ENCODE measurements at regions not wholly inside any gene's neighbourhood (a gene's known extent, or its start where the extent isn't known, plus 50 kb on each side); places are given as distances from the start of the nearest gene placed in this dataset.

- no peak for DNase-seq
Observed at GRCh38 chr3:24765399-24765798, 270.7 kb upstream of the THRB start.

- no peak for DNase-seq
Observed at GRCh38 chr3:24769918-24770317, 275.3 kb upstream of the THRB start.

GRCh38 chr3:24773798-24774197 lies 279.1 kb upstream of the THRB start:
- no peak for DNase-seq

- no peak for DNase-seq
Observed at GRCh38 chr3:24780991-24781390, 286.3 kb upstream of the THRB start.

- DNase-seq, result no peak
Observed at GRCh38 chr3:24781454-24781853, 286.8 kb upstream of the THRB start.

DNA sequence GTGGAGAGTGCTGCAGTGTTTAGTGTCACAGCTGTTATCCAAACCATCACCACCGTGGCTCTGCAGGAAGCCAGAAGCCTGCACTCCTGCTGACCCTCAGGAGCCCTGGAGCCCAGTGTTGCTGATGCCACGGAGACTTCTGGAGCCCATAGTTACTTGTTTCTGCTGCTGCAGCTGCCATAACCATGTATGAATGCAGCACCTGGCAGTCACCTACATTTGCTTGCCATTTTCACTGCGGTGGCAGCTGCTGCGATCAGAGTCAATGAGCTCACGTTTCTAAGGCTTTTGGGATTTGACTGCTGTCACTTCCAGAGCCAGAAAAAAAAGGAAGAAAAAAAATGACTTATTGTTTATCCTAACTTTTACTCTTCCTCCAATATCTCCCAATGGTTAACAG lies 299.2 kb upstream of the THRB start:
- DNase-seq, result no peak

GRCh38 chr3:24802614-24803013 lies 308.0 kb upstream of the THRB start:
- DNase-seq, result no peak

- DNase-seq, result no peak
Observed at GRCh38 chr3:24804095-24804494, 309.4 kb upstream of the THRB start.

- DNase-seq, result no peak
Observed at GRCh38 chr3:24810881-24811280, 316.2 kb upstream of the THRB start.

GRCh38 chr3:24812116-24812515 lies 317.5 kb upstream of the THRB start:
- no peak for DNase-seq

DNA sequence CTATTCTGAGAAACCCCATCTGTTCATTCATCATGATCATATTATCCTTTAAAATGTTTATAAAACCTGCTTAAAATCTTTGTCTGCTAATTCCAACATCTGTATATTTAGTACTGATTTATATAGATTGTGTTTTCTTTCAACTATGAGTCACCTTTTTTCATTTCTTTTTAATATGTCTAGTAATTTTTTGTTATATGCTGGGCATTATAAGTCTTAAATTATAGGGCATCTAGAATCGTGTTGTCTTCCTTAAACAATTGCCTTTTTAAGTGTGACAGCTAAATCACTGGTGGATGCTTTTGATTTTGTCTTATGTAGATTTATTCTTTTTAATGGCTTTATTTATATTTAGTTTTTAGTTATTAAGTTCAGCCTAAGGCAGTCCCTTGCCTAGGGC lies 323.4 kb upstream of the THRB start:
- DNase-seq, result no peak

GRCh38 chr3:24828011-24828410 lies 333.4 kb upstream of the THRB start:
- DNase-seq, result no peak

DNA sequence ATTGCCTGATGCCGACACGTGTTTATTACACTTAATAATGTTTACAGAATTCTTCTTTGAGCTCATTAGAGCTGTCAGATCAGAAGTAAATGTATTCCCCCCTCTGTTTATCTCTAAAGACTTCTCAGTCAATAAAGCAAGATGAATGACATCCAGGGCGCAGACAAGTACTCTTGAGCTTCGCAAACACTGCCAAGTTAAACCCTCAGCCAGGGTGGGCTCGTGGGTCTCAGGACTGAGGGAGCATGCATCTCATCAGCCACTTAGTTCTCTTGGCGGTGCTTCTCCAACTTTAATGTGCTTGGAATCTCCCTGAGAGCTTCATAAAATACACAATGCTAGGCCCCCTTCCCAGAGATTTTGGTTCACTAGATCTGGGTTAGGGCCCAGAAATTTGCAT lies 333.9 kb upstream of the THRB start:
- no peak for DNase-seq

GRCh38 chr3:24829011-24829581 lies 334.4 kb upstream of the THRB start:
- no peak for DNase-seq

DNA sequence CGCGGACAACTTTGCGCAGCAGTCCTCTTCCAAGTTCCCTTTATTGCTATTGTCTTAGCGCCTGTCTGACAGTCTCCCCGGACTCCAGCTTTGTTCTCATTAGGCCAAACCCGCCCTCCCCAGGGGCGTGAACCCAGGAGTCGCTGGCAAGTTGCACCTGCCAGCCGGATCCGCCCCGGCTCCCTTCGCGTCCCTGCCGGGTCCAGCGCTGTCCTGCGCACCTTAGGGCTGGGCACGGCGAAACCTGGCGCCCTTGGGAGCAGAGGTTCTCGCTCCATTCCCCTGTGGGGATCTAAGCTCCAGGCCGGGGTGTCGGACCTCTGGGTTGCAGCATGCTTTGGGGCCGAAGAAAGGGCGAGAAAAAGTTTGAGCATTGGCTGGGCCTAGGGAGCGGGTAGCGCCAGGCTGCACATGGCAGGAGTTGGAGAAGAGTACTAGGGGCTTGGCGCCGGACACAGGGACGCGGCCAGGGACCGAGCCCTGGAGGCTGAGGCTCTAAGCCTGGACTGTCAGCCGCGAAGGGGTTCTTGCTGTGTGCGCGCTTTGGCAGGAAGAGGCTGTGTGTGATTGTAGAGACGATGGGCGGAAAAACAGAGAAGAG lies 335.1 kb upstream of the THRB start:
- DNase-seq, result no peak

GRCh38 chr3:24830230-24831152 lies 335.8 kb upstream of the THRB start:
- no peak for DNase-seq

GRCh38 chr3:24831221-24831620 lies 336.6 kb upstream of the THRB start:
- DNase-seq, result no peak

DNA sequence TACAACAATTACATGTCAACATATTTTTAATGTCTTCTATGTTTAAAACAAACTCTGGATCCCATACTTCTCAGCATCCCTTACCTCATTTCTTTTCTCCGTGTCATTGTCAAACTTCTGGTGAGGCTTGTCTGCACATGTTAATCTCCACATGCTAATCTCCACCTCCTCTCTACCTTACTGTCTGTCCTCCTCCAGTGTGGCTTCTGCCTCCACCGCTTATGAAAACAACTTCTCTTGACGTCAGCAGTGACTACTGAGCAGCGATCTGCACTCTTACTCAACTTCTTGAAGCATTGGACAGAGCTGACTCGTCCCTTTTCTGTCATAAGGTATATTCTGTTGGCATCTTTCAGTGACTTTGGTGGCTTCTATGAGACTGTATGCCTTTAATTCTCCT lies 338.2 kb upstream of the THRB start:
- no peak for DNase-seq

DNA sequence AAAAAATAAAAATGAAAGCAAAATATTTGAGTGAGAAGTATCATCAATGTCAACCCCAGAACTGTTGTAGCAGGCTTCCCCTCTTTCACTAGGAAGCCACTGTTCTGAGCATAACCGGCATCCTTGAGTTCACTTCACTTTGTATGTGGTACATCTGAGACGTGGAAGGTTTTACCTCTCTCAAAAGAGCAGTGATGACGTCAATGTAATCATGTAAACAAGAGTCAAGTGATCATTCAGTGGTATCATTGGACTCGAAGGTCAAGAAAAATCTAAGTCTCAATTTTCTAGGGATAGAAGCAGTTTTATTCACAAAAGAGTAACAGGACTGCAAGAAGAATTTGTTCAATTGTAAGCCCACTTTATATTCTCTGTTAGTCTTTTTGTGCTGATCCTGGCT lies 339.8 kb upstream of the THRB start:
- DNase-seq, result no peak

DNA sequence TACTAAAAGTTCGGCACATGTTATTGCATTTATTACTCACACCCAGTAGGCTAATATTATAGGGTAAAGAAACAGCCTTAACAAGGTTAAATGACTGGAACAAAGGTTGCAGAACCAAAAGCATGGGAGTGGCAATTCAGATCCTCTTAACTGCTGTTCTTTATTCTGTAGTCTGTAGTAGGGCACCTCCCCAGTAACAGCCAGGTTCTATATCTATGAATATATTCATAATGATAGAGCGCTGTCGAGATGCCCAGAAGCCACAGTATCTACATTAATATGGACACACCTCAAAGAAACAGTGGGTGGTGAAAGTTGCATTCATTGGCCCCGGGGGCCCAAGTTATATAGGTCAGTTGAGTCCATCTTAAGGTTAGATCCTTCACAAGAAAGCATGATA lies 340.9 kb upstream of the THRB start:
- no peak for DNase-seq

DNA sequence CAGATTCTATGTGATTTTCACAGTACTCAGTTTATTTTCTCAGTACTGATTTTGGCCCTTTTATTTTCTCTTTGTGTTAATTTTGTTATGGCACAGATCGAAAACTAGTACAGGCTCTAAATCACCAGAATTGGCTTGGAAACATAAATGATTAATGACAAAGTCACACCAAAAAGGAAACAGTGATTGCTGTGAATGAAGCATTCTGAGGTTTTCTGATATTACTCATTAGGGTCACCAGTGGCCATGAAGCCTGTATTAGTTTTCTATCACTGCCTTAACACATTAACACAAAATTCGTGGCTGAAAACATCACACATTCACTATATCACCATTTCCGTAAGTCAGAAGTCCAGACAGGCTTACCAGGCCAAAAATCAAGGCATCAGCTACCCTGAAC lies 343.0 kb upstream of the THRB start:
- no peak for DNase-seq

GRCh38 chr3:24838533-24838932 lies 343.9 kb upstream of the THRB start:
- no peak for DNase-seq

DNA sequence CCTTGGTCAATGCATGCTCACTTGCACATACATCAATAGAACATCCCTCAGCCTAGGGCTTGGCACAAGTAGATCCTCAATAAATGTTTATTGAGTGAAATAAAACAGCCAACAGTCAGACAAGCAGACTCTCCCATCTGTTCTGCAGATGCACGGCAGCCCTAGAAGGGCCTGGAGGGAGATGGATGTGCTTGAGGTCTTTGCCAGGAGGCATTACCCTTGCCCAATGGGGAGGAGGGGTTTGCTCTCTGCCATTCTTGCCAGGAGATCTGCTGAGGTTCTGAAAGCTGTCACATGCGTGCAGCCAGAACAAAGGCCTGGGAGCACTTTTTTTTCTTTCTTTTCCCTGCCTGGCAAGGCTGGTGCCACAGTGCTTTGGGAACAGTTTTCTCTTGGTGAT lies 349.3 kb upstream of the THRB start:
- no peak for DNase-seq

DNA sequence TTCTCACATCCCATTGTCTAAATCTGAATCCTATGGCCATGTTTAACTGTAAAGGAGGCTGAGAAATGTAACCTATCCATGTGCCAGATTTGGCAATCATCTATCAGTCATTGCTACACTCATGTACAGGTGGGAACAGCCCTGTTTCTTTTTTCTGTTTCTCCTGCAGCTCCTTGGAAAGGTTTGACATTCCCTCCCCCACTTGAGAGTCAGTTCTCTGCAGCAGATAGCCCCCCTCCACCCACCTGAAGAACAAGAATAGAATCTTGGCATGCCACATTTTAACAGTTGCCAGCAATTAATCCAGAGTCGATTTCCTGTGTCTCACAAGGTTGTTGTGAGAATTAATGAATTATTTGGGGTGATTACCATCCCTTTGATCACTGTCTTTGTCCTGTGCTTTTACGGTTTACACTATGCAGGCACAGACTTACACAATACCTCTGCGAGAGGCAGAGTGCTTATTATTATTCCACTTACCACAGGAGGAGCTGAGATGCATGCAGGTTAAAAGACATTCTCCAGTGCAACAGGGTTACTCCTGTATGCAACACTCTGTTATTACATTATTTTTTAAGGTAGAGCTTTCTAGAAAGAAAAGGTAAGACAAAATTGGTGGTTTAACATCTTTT lies 351.0 kb upstream of the THRB start:
- no peak for DNase-seq

Data from activated naive CD4-positive, alpha-beta T cell treated with anti-CD3 and anti-CD28 coated beads, Interleukin-2, amount 50 U/mL, for 16 hours (primary cell).